ENCODE measurements at regions not wholly inside any gene's neighbourhood (a gene's known extent, or its start where the extent isn't known, plus 50 kb on each side); places are given as distances from the start of the nearest gene placed in this dataset.
A peak's percentile ranks its signal among the peaks of the same experiment; 100 is the strongest.
"Not testable (repeated sequence)": the region's sequence is repeated elsewhere in the genome, so short reads cannot be mapped to it uniquely, and the experiment has no call there.

GRCh38 chr15:66968806-66969596, 96.4 kb upstream of the SMAD3 start:
- no peak for DNase-seq (ENCODE audit: low spot score)
- H3K27me3 ChIP-seq: no peaks in the 10 kb centered on the region
- no peaks in the 10 kb centered on the region for H3K36me3 ChIP-seq
- TF ChIP-seq CTCF (IDR thresholded peaks at IDR 0.05): no peak
- no peaks in the 10 kb centered on the region for H3K4me1 ChIP-seq
- no peak overlapping the region for H3K4me3 ChIP-seq
- H3K9me3 ChIP-seq: no peaks in the 10 kb centered on the region
- H3K27ac ChIP-seq: no peak overlapping the region

- not testable (repeated sequence) for H3K36me3 ChIP-seq, H3K4me3 ChIP-seq, H3K9me3 ChIP-seq, H3K27ac ChIP-seq, H3K4me1 ChIP-seq, H3K27me3 ChIP-seq
- peak; percentile 40 for DNase-seq (ENCODE audit: low spot score)
Observed at GRCh38 chr15:66974131-66974530, 91.3 kb upstream of the SMAD3 start.

- not testable (repeated sequence) for H3K27ac ChIP-seq, H3K9me3 ChIP-seq, H3K4me1 ChIP-seq, H3K36me3 ChIP-seq, H3K4me3 ChIP-seq, H3K27me3 ChIP-seq
- peak; percentile 11 for DNase-seq (ENCODE audit: low spot score)
Observed at GRCh38 chr15:66976106-66976640, 89.2 kb upstream of the SMAD3 start.

GRCh38 chr15:66980326-66980725, 85.1 kb upstream of the SMAD3 start:
- H3K4me3 ChIP-seq; H3K36me3 ChIP-seq; H3K4me1 ChIP-seq; H3K27ac ChIP-seq; H3K27me3 ChIP-seq; DNase-seq (ENCODE audit: low spot score); H3K9me3 ChIP-seq: not testable (repeated sequence)

GRCh38 chr15:66981771-66982170, 83.6 kb upstream of the SMAD3 start:
- Histone ChIP-seq H3K4me1 (no peaks in the 10 kb centered on the region), H3K27ac (no peak overlapping the region), H3K36me3 (no peaks in the 10 kb centered on the region), H3K27me3 (no peaks in the 10 kb centered on the region), H3K4me3 (no peak overlapping the region), H3K9me3 (no peaks in the 10 kb centered on the region)
- no peak for TF ChIP-seq CTCF (IDR thresholded peaks at IDR 0.05)
- DNase-seq (ENCODE audit: low spot score): no peak

GRCh38 chr15:66982250-66982649, 83.2 kb upstream of the SMAD3 start:
- no peak for TF ChIP-seq CTCF (IDR thresholded peaks at IDR 0.05)
- no peak overlapping the region for H3K4me3 ChIP-seq
- no peak for DNase-seq (ENCODE audit: low spot score)
- no peaks in the 10 kb centered on the region for H3K36me3 ChIP-seq
- H3K9me3 ChIP-seq: no peaks in the 10 kb centered on the region
- no peaks in the 10 kb centered on the region for H3K4me1 ChIP-seq
- no peaks in the 10 kb centered on the region for H3K27me3 ChIP-seq
- H3K27ac ChIP-seq: no peak overlapping the region

GRCh38 chr15:66982816-66983215, 82.6 kb upstream of the SMAD3 start:
- Histone ChIP-seq H3K4me3 (no peak overlapping the region), H3K27ac (no peak overlapping the region), H3K36me3 (no peaks in the 10 kb centered on the region), H3K4me1 (no peaks in the 10 kb centered on the region), H3K9me3 (no peaks in the 10 kb centered on the region), H3K27me3 (no peaks in the 10 kb centered on the region)
- no peak for TF ChIP-seq CTCF (IDR thresholded peaks at IDR 0.05)
- DNase-seq (ENCODE audit: low spot score): no peak
